Smooth muscle cell (in vitro differentiated cells): ENCODE measurements at regions not wholly inside any gene's neighbourhood (a gene's known extent, or its start where the extent isn't known, plus 50 kb on each side); places are given as distances from the start of the nearest gene placed in this dataset.

Experiments used
- DNase-seq: peaks from one replicate; lab custom pipeline; 2025; ENCODE audit not compliant: unreplicated experiment; lab: John Stamatoyannopoulos, UW
- H2AFZ ChIP-seq: fragments of 200-600 bp; sonication (generic); 2 replicates; pipeline ENCODE4 v1.6.0; 2016; ENCODE audit warnings: antibody characterized with exemption, low read depth, mild to moderate bottlenecking
- H3F3A ChIP-seq: fragments of 200-600 bp; sonication (generic); 2 replicates; pipeline ENCODE4 v1.6.0; 2017; ENCODE audit warnings: antibody characterized with exemption, low read depth
- H3K27ac ChIP-seq: fragments of 200-600 bp; sonication (generic); 2 replicates; pipeline ENCODE4 v1.5.1; 2016; ENCODE audit warnings: low read depth, mild to moderate bottlenecking
- H3K27me3 ChIP-seq: fragments of 200-600 bp; sonication (generic); 2 replicates; pipeline ENCODE4 v1.6.1; 2016; ENCODE audit warnings: low read depth, mild to moderate bottlenecking
- H3K36me3 ChIP-seq: fragments of 200-600 bp; sonication (generic); 2 replicates; pipeline ENCODE4 v1.5.1; 2016; ENCODE audit warnings: low read depth
- H3K4me1 ChIP-seq: fragments of 200-600 bp; sonication (generic); 2 replicates; pipeline ENCODE4 v1.5.1; 2016; ENCODE audit warnings: low read depth
- H3K4me2 ChIP-seq: fragments of 200-600 bp; sonication (generic); 2 replicates; pipeline ENCODE4 v1.6.0; 2016; ENCODE audit warnings: mild to moderate bottlenecking
- H3K4me3 ChIP-seq: fragments of 200-600 bp; sonication (generic); 2 replicates; pipeline ENCODE4 v1.5.1; 2016; ENCODE audit warnings: mild to moderate bottlenecking
- H3K79me2 ChIP-seq: fragments of 200-600 bp; sonication (generic); 2 replicates; pipeline ENCODE4 v1.6.0; 2016; ENCODE audit warnings: low read depth, mild to moderate bottlenecking
- H3K9ac ChIP-seq: fragments of 200-600 bp; sonication (generic); 2 replicates; pipeline ENCODE4 v1.6.0; 2016; ENCODE audit warnings: low read depth
- H3K9me3 ChIP-seq: fragments of 200-600 bp; sonication (generic); replicated peaks from 2 replicates; pipeline ENCODE4 v1.5.1; 2016; ENCODE audit warnings: low read depth
- H4K20me1 ChIP-seq: fragments of 200-600 bp; sonication (generic); 2 replicates; pipeline ENCODE4 v1.6.0; 2016; ENCODE audit warnings: low read depth
- CTCF ChIP-seq: fragments of 200-600 bp; sonication (generic); IDR thresholded peaks from 2 replicates; pipeline ENCODE4 v1.5.1; 2017; ENCODE audit warnings: borderline replicate concordance, mild to moderate bottlenecking, antibody characterized with exemption; ENCODE audit not compliant: insufficient read depth, poor library complexity, severe bottlenecking
- WGBS: methylation state at CpG from one replicate; pipeline ENCODE4 v1.1.7; 2016; ENCODE audit warnings: low lambda C conversion rate; 5-methylcytosine and 5-hydroxymethylcytosine counted together

- no peaks in the 10 kb centered on the region for H3K9me3 ChIP-seq
- H2AFZ ChIP-seq, result no peak overlapping the region
- TF ChIP-seq CTCF, result no peak
- no peak overlapping the region for H3K4me2 ChIP-seq
- no peak overlapping the region for H3K27ac ChIP-seq
- no peaks in the 10 kb centered on the region for H3K27me3 ChIP-seq
- no peaks in the 10 kb centered on the region for H3K36me3 ChIP-seq
- WGBS, result 83% methylated on average over 4 of the region's 4 CpGs
- H3K79me2 ChIP-seq, result no peaks in the 10 kb centered on the region
- peaks cover 8% of the 10 kb centered on the region for H3K4me1 ChIP-seq
- H3K9ac ChIP-seq, result no peak overlapping the region
- no peaks in the 10 kb centered on the region for H3F3A ChIP-seq
- H3K4me3 ChIP-seq, result no peak overlapping the region
- no peaks in the 10 kb centered on the region for H4K20me1 ChIP-seq
- DNase-seq, result no peak
Observed at GRCh38 chr6:8637896-8638597, 202.7 kb upstream of the SLC35B3 start.

- Histone ChIP-seq H3K9ac (no peak overlapping the region), H3K4me1 (no peaks in the 10 kb centered on the region), H3K27me3 (no peaks in the 10 kb centered on the region), H3K9me3 (no peaks in the 10 kb centered on the region), H3F3A (no peaks in the 10 kb centered on the region), H3K4me3 (no peak overlapping the region), H2AFZ (no peak overlapping the region), H3K4me2 (no peak overlapping the region), H4K20me1 (no peaks in the 10 kb centered on the region), H3K36me3 (no peaks in the 10 kb centered on the region), H3K79me2 (no peaks in the 10 kb centered on the region), H3K27ac (no peak overlapping the region)
- TF ChIP-seq CTCF, result no peak
- DNase-seq, result no peak
- WGBS, result 95% methylated on average over 3 of the region's 3 CpGs
Observed at GRCh38 chr6:8633762-8634161, 198.4 kb upstream of the SLC35B3 start.

- Histone ChIP-seq H3K4me1 (peaks cover 6% of the 10 kb centered on the region), H3K27me3 (no peaks in the 10 kb centered on the region), H3K27ac (no peak overlapping the region), H2AFZ (no peak overlapping the region), H3K4me3 (no peak overlapping the region), H3K79me2 (no peaks in the 10 kb centered on the region), H3K36me3 (no peaks in the 10 kb centered on the region), H3K4me2 (no peak overlapping the region), H4K20me1 (no peaks in the 10 kb centered on the region), H3K9me3 (no peaks in the 10 kb centered on the region), H3K9ac (no peak overlapping the region), H3F3A (peaks cover 6% of the 10 kb centered on the region)
- WGBS, result 90% methylated on average over 1 of the region's 1 CpG
- TF ChIP-seq CTCF, result no peak
- no peak for DNase-seq
Observed at GRCh38 chr6:8628736-8629135, 193.4 kb upstream of the SLC35B3 start.

GRCh38 chr6:8628063-8628462 lies 192.7 kb upstream of the SLC35B3 start:
- peak overlapping the region; percentile 60 for H3K4me2 ChIP-seq

More at GRCh38 chr6:8628063-8628462, 192.7 kb upstream of the SLC35B3 start:
- DNase-seq, result no peak
- H3K27ac ChIP-seq, result peak overlapping the region; percentile 95
- no peaks in the 10 kb centered on the region for H3K9me3 ChIP-seq
- H2AFZ ChIP-seq, result peak overlapping the region; percentile 4
- H3K36me3 ChIP-seq, result no peaks in the 10 kb centered on the region
- TF ChIP-seq CTCF, result no peak
- H3K4me3 ChIP-seq, result no peak overlapping the region
- H3K4me1 ChIP-seq, result peaks cover 6% of the 10 kb centered on the region
- H3F3A ChIP-seq, result peaks cover 6% of the 10 kb centered on the region
- H3K27me3 ChIP-seq, result no peaks in the 10 kb centered on the region
- peak overlapping the region; percentile 71 for H3K9ac ChIP-seq
- no peaks in the 10 kb centered on the region for H4K20me1 ChIP-seq
- no peaks in the 10 kb centered on the region for H3K79me2 ChIP-seq
